KMS-11 (cell line): ENCODE measurements at regions not wholly inside any gene's neighbourhood (a gene's known extent, or its start where the extent isn't known, plus 50 kb on each side); places are given as distances from the start of the nearest gene placed in this dataset.

Experiments used
- H2AFZ ChIP-seq: fragments of 200-600 bp; sonication (generic); 2 replicates; pipeline ENCODE4 v1.6.1; 2016; ENCODE audit warnings: antibody characterized with exemption, mixed run types, low read depth
- H3K27ac ChIP-seq: fragments of 200-600 bp; sonication (generic); 2 replicates; pipeline ENCODE4 v1.6.1; 2016; ENCODE audit warnings: mild to moderate bottlenecking, mixed run types
- H3K27me3 ChIP-seq: fragments of 200-600 bp; sonication (generic); 2 replicates; pipeline ENCODE4 v1.6.1; 2017; ENCODE audit warnings: mild to moderate bottlenecking, low read depth, mixed run types, moderate library complexity; ENCODE audit not compliant: insufficient read depth
- H3K36me3 ChIP-seq: fragments of 200-600 bp; sonication (generic); 2 replicates; pipeline ENCODE4 v1.6.1; 2017; ENCODE audit warnings: mild to moderate bottlenecking, mixed run types; ENCODE audit not compliant: insufficient read depth
- H3K4me1 ChIP-seq: fragments of 200-600 bp; sonication (generic); 2 replicates; pipeline ENCODE4 v1.6.1; 2016; ENCODE audit warnings: mild to moderate bottlenecking, low read depth, mixed run types; ENCODE audit not compliant: poor library complexity, severe bottlenecking
- H3K4me2 ChIP-seq: fragments of 200-600 bp; sonication (generic); 2 replicates; pipeline ENCODE4 v1.7.0; 2016; ENCODE audit warnings: mild to moderate bottlenecking, mixed run types
- H3K4me3 ChIP-seq: fragments of 200-600 bp; sonication (generic); IDR thresholded peaks from 2 replicates; pipeline ENCODE4 v1.6.1; 2017; ENCODE audit warnings: low read depth, low read length, mixed read lengths; ENCODE audit not compliant: insufficient read depth
- H3K79me2 ChIP-seq: fragments of 200-600 bp; sonication (generic); 2 replicates; pipeline ENCODE4 v1.6.1; 2016; ENCODE audit warnings: low read depth, mixed run types; ENCODE audit not compliant: insufficient read depth
- H3K9ac ChIP-seq: fragments of 200-600 bp; sonication (generic); 2 replicates; pipeline ENCODE4 v1.6.1; 2016; ENCODE audit warnings: mild to moderate bottlenecking, mixed run types
- H4K20me1 ChIP-seq: fragments of 200-600 bp; sonication (generic); 2 replicates; pipeline ENCODE4 v1.6.1; 2016; ENCODE audit warnings: mild to moderate bottlenecking, mixed run types; ENCODE audit not compliant: insufficient read depth
- CTCF ChIP-seq: fragments of 200-600 bp; sonication (generic); conservative IDR thresholded peaks from 2 replicates; pipeline ENCODE4 v1.6.1; 2017; ENCODE audit warnings: low read depth, mild to moderate bottlenecking, antibody characterized with exemption, low read length, moderate library complexity, mixed read lengths

GRCh38 chr5:158484150-158484549 is 615.6 kb downstream of the EBF1 start:
- Histone ChIP-seq H4K20me1 (no peaks in the 10 kb centered on the region), H3K4me3 (no peak overlapping the region), H3K4me1 (no peaks in the 10 kb centered on the region), H3K27ac (no peak overlapping the region), H3K27me3 (no peaks in the 10 kb centered on the region), H3K4me2 (no peak overlapping the region), H2AFZ (no peak overlapping the region), H3K36me3 (no peaks in the 10 kb centered on the region), H3K79me2 (no peaks in the 10 kb centered on the region), H3K9ac (no peak overlapping the region)
- TF ChIP-seq CTCF: no peak

GRCh38 chr5:158483281-158483860 is 616.3 kb downstream of the EBF1 start:
- no peak overlapping the region for H3K4me2 ChIP-seq
- no peak for TF ChIP-seq CTCF
- no peaks in the 10 kb centered on the region for H3K27me3 ChIP-seq
- H3K36me3 ChIP-seq: no peaks in the 10 kb centered on the region
- no peak overlapping the region for H3K4me3 ChIP-seq
- no peaks in the 10 kb centered on the region for H3K79me2 ChIP-seq
- H3K27ac ChIP-seq: no peak overlapping the region
- H3K9ac ChIP-seq: no peak overlapping the region
- H4K20me1 ChIP-seq: no peaks in the 10 kb centered on the region
- H2AFZ ChIP-seq: no peak overlapping the region
- H3K4me1 ChIP-seq: no peaks in the 10 kb centered on the region

- no peak overlapping the region for H3K27ac ChIP-seq
- no peaks in the 10 kb centered on the region for H3K4me1 ChIP-seq
- H3K4me3 ChIP-seq: no peak overlapping the region
- no peaks in the 10 kb centered on the region for H3K36me3 ChIP-seq
- no peak overlapping the region for H2AFZ ChIP-seq
- no peaks in the 10 kb centered on the region for H4K20me1 ChIP-seq
- no peak overlapping the region for H3K4me2 ChIP-seq
- H3K27me3 ChIP-seq: no peaks in the 10 kb centered on the region
- TF ChIP-seq CTCF: no peak
- H3K9ac ChIP-seq: no peak overlapping the region
- H3K79me2 ChIP-seq: no peaks in the 10 kb centered on the region
Observed at GRCh38 chr5:158482125-158482524, 617.6 kb downstream of the EBF1 start.

- H3K27me3 ChIP-seq: no peaks in the 10 kb centered on the region
- H2AFZ ChIP-seq: no peak overlapping the region
- H4K20me1 ChIP-seq: no peaks in the 10 kb centered on the region
- no peak overlapping the region for H3K4me2 ChIP-seq
- TF ChIP-seq CTCF: no peak
- no peak overlapping the region for H3K9ac ChIP-seq
- H3K79me2 ChIP-seq: no peaks in the 10 kb centered on the region
- no peaks in the 10 kb centered on the region for H3K4me1 ChIP-seq
- H3K4me3 ChIP-seq: no peak overlapping the region
- no peak overlapping the region for H3K27ac ChIP-seq
- H3K36me3 ChIP-seq: no peaks in the 10 kb centered on the region
Observed at GRCh38 chr5:158478139-158478538, 619.2 kb upstream of the CLINT1 start.
